Transverse colon (tissue), 4 donors: ENCODE measurements at regions not wholly inside any gene's neighbourhood (a gene's known extent, or its start where the extent isn't known, plus 50 kb on each side); places are given as distances from the start of the nearest gene placed in this dataset.

Experiments used
- CTCF ChIP-seq, 5 experiments: fragments of 200-600 bp in 3 of 5; fragments of 450-650 bp in 2 of 5; sonication (generic) in 3 of 5; IDR thresholded peaks; 1 replicate in 2 of 5; 2 replicates in 3 of 5; pipeline ENCODE4 v1.5.1; 2016 to 2017; ENCODE audit warnings: antibody characterized with exemption in 5 of 5, inconsistent platforms in 3 of 5, mild to moderate bottlenecking in 2 of 5, moderate library complexity in 1 of 5
- EP300 ChIP-seq: sonication (generic); formaldehyde crosslinking; IDR thresholded peaks from one replicate; pipeline ENCODE4 v1.6.1; 2017; ENCODE audit warnings: antibody characterized with exemption, low read depth
- POLR2AphosphoS5 ChIP-seq, 3 donors: sonication (generic); formaldehyde crosslinking; IDR thresholded peaks; one replicate each; pipeline ENCODE4 v1.6.1; 2016; ENCODE audit warnings: antibody characterized with exemption in 3 of 3

DNA sequence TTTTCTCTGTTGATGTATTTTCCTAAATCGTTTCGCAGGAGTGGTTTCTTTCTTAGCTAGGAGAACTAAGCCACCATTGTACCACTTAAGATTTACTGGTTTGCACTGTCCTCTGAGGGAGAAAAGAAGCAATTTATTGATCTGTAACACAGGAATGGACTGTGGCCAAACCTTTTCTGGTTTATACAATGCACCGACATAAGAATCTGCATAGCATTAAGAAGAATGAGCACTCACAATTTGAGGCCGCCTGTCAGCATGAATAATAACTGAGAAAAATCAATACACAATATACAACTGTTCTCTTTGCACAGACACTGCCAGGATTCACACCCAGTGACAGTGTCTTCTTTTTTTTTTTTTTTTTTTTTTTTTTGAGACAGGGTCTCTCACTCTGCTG is 168.6 kb upstream of the DMRT1 start:
- TF ChIP-seq CTCF (IDR thresholded peaks at IDR 0.05) (no peak), EP300 (no peak), POLR2AphosphoS5 (IDR thresholded peaks at IDR 0.05) (no peak)
